Ectodermal cell (in vitro differentiated cells): ENCODE measurements at regions not wholly inside any gene's neighbourhood (a gene's known extent, or its start where the extent isn't known, plus 50 kb on each side); places are given as distances from the start of the nearest gene placed in this dataset.

Source experiments
- H3K27ac ChIP-seq: 2 replicates; pipeline ENCODE4 v1.7.0; 2013; ENCODE audit warnings: mild to moderate bottlenecking, low read depth, low read length; ENCODE audit not compliant: insufficient read depth, poor library complexity, severe bottlenecking
- H3K27me3 ChIP-seq: 2 replicates; pipeline ENCODE4 v1.7.0; 2013; ENCODE audit warnings: mild to moderate bottlenecking, low read length; ENCODE audit not compliant: insufficient read depth, control insufficient read depth, poor library complexity, severe bottlenecking
- H3K36me3 ChIP-seq: one replicate; pipeline ENCODE4 v1.7.0; 2013; ENCODE audit warnings: low read length; ENCODE audit not compliant: control insufficient read depth, insufficient read depth
- H3K4me1 ChIP-seq: one replicate; pipeline ENCODE4 v1.7.0; 2013; ENCODE audit warnings: low read length; ENCODE audit not compliant: control insufficient read depth, insufficient read depth
- H3K4me3 ChIP-seq: 2 replicates; pipeline ENCODE4 v1.7.0; 2013; ENCODE audit warnings: low read depth, low read length, control low read depth; ENCODE audit not compliant: insufficient read depth
- H3K9me3 ChIP-seq: 2 replicates; pipeline ENCODE4 v1.7.0; 2013; ENCODE audit warnings: mild to moderate bottlenecking, low read length, moderate library complexity; ENCODE audit not compliant: control insufficient read depth
- WGBS, 2 experiments: methylation state at CpG; one replicate each; pipeline ENCODE4 v1.1.7; 2013; ENCODE audit warnings: missing lambda C conversion rate in 2 of 2; 5-methylcytosine and 5-hydroxymethylcytosine counted together

- Histone ChIP-seq H3K4me1 (peaks cover 51% of the 10 kb centered on the region), H3K36me3 (no peaks in the 10 kb centered on the region), H3K4me3 (no peak overlapping the region), H3K9me3 (no peaks in the 10 kb centered on the region), H3K27me3 (no peaks in the 10 kb centered on the region), H3K27ac (peak overlapping the region; percentile 4)
- WGBS, 2 experiments, result 30 to 31% methylated on average over 11 of the region's 11 CpGs
Measured at GRCh38 chr20:57006411-57007170, 259.9 kb downstream of the BMP7 start.

- no peaks in the 10 kb centered on the region for H3K36me3 ChIP-seq
- WGBS, 2 experiments, result 84 to 94% methylated on average over 3 of the region's 3 CpGs
- H3K27ac ChIP-seq, result peak overlapping the region; percentile 4
- H3K9me3 ChIP-seq, result no peaks in the 10 kb centered on the region
- H3K4me1 ChIP-seq, result peaks cover 51% of the 10 kb centered on the region
- H3K4me3 ChIP-seq, result no peak overlapping the region
- H3K27me3 ChIP-seq, result no peaks in the 10 kb centered on the region
Measured at GRCh38 chr20:57007171-57007540, 259.3 kb downstream of the BMP7 start.

DNA sequence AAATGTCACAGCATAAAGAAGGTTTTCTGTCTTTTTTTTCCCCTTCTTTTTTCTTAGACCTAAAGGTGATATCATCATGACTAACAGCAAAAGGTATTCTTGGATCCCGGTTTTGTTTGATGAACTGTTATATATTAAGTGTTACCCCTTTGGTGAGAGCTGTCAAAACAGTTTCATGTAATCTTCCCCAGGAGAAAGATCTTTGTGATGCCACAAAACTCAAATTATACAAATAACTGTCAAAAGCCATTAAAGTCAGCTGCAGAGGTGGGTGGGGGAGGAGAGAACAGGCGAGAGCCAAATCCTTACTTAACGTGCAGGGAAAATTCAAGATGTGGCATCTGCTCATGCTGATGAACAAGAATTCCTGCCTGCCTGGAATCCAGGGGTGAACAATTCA lies 258.2 kb downstream of the BMP7 start:
- 53 to 72% methylated on average over 2 to 3 of the region's 3 CpGs for WGBS, 2 experiments
- Histone ChIP-seq H3K9me3 (no peaks in the 10 kb centered on the region), H3K36me3 (no peaks in the 10 kb centered on the region), H3K27me3 (no peaks in the 10 kb centered on the region), H3K27ac (no peak overlapping the region), H3K4me3 (no peak overlapping the region), H3K4me1 (peaks cover 49% of the 10 kb centered on the region)

DNA sequence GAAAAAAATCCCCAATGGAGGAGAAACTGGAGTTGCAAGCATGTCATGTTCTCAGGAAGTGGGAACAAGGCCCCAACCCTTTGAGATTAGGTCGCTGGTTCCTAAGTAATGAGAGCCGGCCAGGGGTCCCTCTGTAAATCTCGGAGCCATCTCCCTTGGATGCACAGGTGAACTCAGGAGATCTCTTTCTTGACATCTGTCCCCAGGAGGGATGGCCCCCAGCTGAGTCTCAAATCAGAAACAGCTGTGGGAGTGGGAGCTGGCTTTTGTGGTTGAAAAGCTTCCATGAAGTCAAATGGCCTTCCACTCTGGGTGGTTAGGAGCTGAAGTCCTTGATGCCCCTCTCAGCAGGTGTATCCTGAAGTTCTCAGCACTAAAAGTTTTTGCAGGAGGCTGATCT lies 257.1 kb downstream of the BMP7 start:
- no peaks in the 10 kb centered on the region for H3K36me3 ChIP-seq
- no peaks in the 10 kb centered on the region for H3K9me3 ChIP-seq
- peaks cover 53% of the 10 kb centered on the region for H3K4me1 ChIP-seq

DNA sequence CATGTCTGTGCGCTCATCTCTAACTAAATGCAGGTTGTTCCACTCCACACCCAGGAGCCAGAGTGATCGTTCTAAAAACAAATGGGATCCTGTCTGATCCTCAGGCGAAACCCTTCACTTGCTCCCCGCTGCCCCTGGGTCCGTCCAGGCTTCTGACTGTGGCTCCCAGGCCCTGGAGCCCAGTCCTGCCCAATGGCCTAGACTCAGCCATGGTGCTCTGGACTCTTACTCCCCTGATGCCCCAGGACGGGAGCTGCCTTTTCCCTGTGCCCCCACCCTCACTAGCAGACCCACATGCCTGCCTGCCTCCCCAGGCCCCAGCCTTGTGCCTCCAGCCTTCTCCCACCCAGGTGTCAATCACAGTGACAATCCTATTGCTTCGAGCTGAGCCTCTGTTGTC lies 256.7 kb downstream of the BMP7 start:
- Histone ChIP-seq H3K4me3 (no peak overlapping the region), H3K4me1 (peaks cover 50% of the 10 kb centered on the region), H3K27ac (no peak overlapping the region), H3K36me3 (no peaks in the 10 kb centered on the region), H3K9me3 (no peaks in the 10 kb centered on the region), H3K27me3 (peaks cover 6% of the 10 kb centered on the region)
- 87 to 88% methylated on average over 7 of the region's 7 CpGs for WGBS, 2 experiments

More for the DNA sequence above, 257.1 kb downstream of the BMP7 start:
- WGBS, 2 experiments, result 92 to 94% methylated on average over 3 of the region's 3 CpGs
- H3K4me3 ChIP-seq, result no peak overlapping the region
- H3K27me3 ChIP-seq, result peaks cover 2% of the 10 kb centered on the region
- H3K27ac ChIP-seq, result no peak overlapping the region

- Histone ChIP-seq H3K4me3 (no peak overlapping the region), H3K27ac (no peak overlapping the region), H3K9me3 (no peaks in the 10 kb centered on the region), H3K36me3 (no peaks in the 10 kb centered on the region), H3K27me3 (peaks cover 12% of the 10 kb centered on the region), H3K4me1 (peaks cover 31% of the 10 kb centered on the region)
- WGBS, 2 experiments, result 92 to 98% methylated on average over 4 to 6 of the region's 6 CpGs
Measured at GRCh38 chr20:57012691-57013090, 253.8 kb downstream of the BMP7 start.

- Histone ChIP-seq H3K36me3 (no peaks in the 10 kb centered on the region), H3K27me3 (peaks cover 12% of the 10 kb centered on the region), H3K9me3 (no peaks in the 10 kb centered on the region), H3K4me1 (peaks cover 28% of the 10 kb centered on the region), H3K27ac (no peak overlapping the region), H3K4me3 (no peak overlapping the region)
- WGBS, 2 experiments, result 60 to 71% methylated on average over 1 of the region's 1 CpG
Measured at GRCh38 chr20:57013217-57013616, 253.2 kb downstream of the BMP7 start.

DNA sequence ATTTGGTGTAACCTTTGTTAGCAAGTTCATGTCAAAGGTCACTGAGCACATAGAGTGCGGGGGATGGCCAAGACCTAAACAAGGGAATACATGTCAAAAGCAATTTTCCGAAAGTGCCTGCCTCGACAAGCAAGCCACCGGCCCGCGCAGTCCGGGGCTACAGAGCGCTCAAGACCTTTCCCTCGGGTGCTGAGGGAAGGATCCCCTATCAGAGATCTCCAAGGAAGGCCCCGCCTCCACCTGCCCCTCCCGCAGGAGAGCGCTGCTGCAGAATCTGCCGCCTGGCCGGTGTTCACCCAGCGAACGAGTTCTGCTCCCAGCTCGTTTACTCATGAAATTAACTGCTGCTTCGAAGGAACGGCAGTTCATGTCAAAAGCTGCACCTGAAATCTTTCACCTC lies 252.7 kb downstream of the BMP7 start:
- no peak overlapping the region for H3K4me3 ChIP-seq
- peaks cover 12% of the 10 kb centered on the region for H3K27me3 ChIP-seq
- H3K36me3 ChIP-seq, result no peaks in the 10 kb centered on the region
- peaks cover 24% of the 10 kb centered on the region for H3K4me1 ChIP-seq
- no peaks in the 10 kb centered on the region for H3K9me3 ChIP-seq
- no peak overlapping the region for H3K27ac ChIP-seq
- 6 to 9% methylated on average over 19 of the region's 19 CpGs for whole genome bisulfite sequencing, 2 experiments

DNA sequence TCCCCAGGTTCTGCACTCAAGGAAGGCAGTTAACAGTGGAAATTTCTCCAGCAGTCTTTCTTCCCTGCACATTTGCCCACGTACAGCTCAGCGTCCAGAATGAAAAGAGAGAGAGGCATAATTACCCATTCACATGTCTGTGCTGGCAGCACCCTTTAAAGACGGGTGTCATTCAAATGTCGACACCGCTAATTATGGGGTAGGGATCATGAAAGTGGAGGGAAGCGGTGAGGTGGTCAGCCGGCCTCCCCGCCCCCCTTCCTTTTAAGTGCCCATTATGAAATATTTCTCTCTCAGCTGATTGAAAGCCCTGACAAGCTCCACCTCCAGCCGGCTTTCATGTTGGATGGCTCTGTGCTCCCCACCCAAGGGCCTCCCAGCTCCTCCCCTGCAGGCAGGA lies 246.1 kb downstream of the BMP7 start:
- Histone ChIP-seq H3K4me1 (peaks cover 7% of the 10 kb centered on the region), H3K36me3 (no peaks in the 10 kb centered on the region), H3K4me3 (no peak overlapping the region), H3K9me3 (no peaks in the 10 kb centered on the region), H3K27ac (no peak overlapping the region), H3K27me3 (no peaks in the 10 kb centered on the region)
- WGBS, 2 experiments, result 86 to 91% methylated on average over 9 of the region's 9 CpGs

DNA sequence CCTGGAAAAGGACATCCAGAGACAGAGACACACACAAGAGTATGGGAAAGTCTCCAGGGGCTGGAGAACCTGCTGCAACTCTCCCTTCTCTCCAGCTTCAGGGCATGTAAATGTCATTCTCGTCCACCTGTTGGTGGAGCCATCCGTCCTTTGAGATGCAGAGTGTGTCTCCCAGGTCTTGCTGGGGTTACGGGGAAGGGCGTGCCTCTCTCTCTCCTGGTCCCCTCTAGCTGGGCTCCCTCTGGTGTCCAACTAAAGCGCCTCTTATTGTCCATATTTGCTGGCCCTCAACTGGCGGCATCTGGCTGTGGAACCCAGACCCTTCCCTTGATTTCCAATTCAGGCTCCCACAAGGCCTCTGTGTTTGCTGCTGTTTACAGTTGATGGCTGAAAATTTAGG lies 244.1 kb downstream of the BMP7 start:
- Histone ChIP-seq H3K27me3 (no peaks in the 10 kb centered on the region), H3K4me3 (no peak overlapping the region), H3K9me3 (no peaks in the 10 kb centered on the region), H3K36me3 (no peaks in the 10 kb centered on the region), H3K4me1 (peaks cover 7% of the 10 kb centered on the region), H3K27ac (no peak overlapping the region)
- 32 to 42% methylated on average over 6 of the region's 6 CpGs for WGBS, 2 experiments
